ENCODE measurements at regions not wholly inside any gene's neighbourhood (a gene's known extent, or its start where the extent isn't known, plus 50 kb on each side); places are given as distances from the start of the nearest gene placed in this dataset.
A peak's percentile ranks its signal among the peaks of the same experiment; 100 is the strongest.

- Histone ChIP-seq H3K27ac (no peak overlapping the region), H3K4me2 (no peak overlapping the region), H3K4me3 (no peak overlapping the region), H3K9me3 (ENCODE audit: low read depth) (no peaks in the 10 kb centered on the region), H3K9me2 (replicated peaks; ENCODE audit: insufficient read depth) (no peaks in the 10 kb centered on the region), H4K20me1 (ENCODE audit: insufficient read depth, poor library complexity, severe bottlenecking) (no peaks in the 10 kb centered on the region), H3K79me2 (no peaks in the 10 kb centered on the region), H3K27me3 (no peaks in the 10 kb centered on the region), H3K4me1 (ENCODE audit: insufficient read depth) (no peaks in the 10 kb centered on the region), H2AFZ (no peak overlapping the region), H3K36me3 (replicated peaks; ENCODE audit: insufficient read depth, low read depth) (no peaks in the 10 kb centered on the region)
- WGBS (ENCODE audit: low lambda C conversion rate, missing lambda C conversion rate): 79% methylated on average over 1 of the region's 1 CpG
- TF ChIP-seq CTCF (IDR thresholded peaks at IDR 0.05; ENCODE audit: poor library complexity) (no peak), EZH2 (IDR thresholded peaks at IDR 0.05; ENCODE audit: borderline replicate concordance) (no peak), EZH2phosphoT487 (IDR thresholded peaks at IDR 0.05; ENCODE audit: low read depth, severe bottlenecking, unreplicated experiment) (no peak)
- no peak for DNase-seq (ENCODE audit: low spot score)
Measured at GRCh38 chr3:27930052-27930602, 208.0 kb upstream of the EOMES start.

GRCh38 chr3:27935492-27935891 is 213.4 kb upstream of the EOMES start:
- no peaks in the 10 kb centered on the region for H3K9me3 ChIP-seq (ENCODE audit: low read depth)
- H3K27ac ChIP-seq: no peak overlapping the region
- no peaks in the 10 kb centered on the region for H3K36me3 ChIP-seq (replicated peaks; ENCODE audit: insufficient read depth, low read depth)
- no peaks in the 10 kb centered on the region for H3K9me2 ChIP-seq (replicated peaks; ENCODE audit: insufficient read depth)
- no peak overlapping the region for H2AFZ ChIP-seq
- no peak overlapping the region for H3K4me2 ChIP-seq
- no peak overlapping the region for H3K4me3 ChIP-seq
- TF ChIP-seq EZH2 (IDR thresholded peaks at IDR 0.05; ENCODE audit: borderline replicate concordance): no peak
- TF ChIP-seq CTCF (IDR thresholded peaks at IDR 0.05; ENCODE audit: poor library complexity): no peak
- no peak for TF ChIP-seq EZH2phosphoT487 (IDR thresholded peaks at IDR 0.05; ENCODE audit: low read depth, severe bottlenecking, unreplicated experiment)
- H4K20me1 ChIP-seq (ENCODE audit: insufficient read depth, poor library complexity, severe bottlenecking): no peaks in the 10 kb centered on the region
- H3K4me1 ChIP-seq (ENCODE audit: insufficient read depth): no peaks in the 10 kb centered on the region
- WGBS (ENCODE audit: low lambda C conversion rate, missing lambda C conversion rate): 93% methylated on average over 2 of the region's 2 CpGs
- no peaks in the 10 kb centered on the region for H3K79me2 ChIP-seq
- no peak for DNase-seq (ENCODE audit: low spot score)
- no peaks in the 10 kb centered on the region for H3K27me3 ChIP-seq

GRCh38 chr3:27939521-27939920 is 217.4 kb upstream of the EOMES start:
- no peaks in the 10 kb centered on the region for H3K9me3 ChIP-seq (ENCODE audit: low read depth)
- no peak overlapping the region for H3K4me2 ChIP-seq
- no peak overlapping the region for H3K4me3 ChIP-seq
- no peaks in the 10 kb centered on the region for H3K79me2 ChIP-seq
- no peaks in the 10 kb centered on the region for H3K27me3 ChIP-seq
- no peaks in the 10 kb centered on the region for H4K20me1 ChIP-seq (ENCODE audit: insufficient read depth, poor library complexity, severe bottlenecking)
- TF ChIP-seq EZH2phosphoT487 (IDR thresholded peaks at IDR 0.05; ENCODE audit: low read depth, severe bottlenecking, unreplicated experiment) (no peak), CTCF (IDR thresholded peaks at IDR 0.05; ENCODE audit: poor library complexity) (no peak), EZH2 (IDR thresholded peaks at IDR 0.05; ENCODE audit: borderline replicate concordance) (no peak)
- no peak overlapping the region for H3K27ac ChIP-seq
- H2AFZ ChIP-seq: no peak overlapping the region
- no peaks in the 10 kb centered on the region for H3K9me2 ChIP-seq (replicated peaks; ENCODE audit: insufficient read depth)
- no peak for DNase-seq (ENCODE audit: low spot score)
- no peaks in the 10 kb centered on the region for H3K4me1 ChIP-seq (ENCODE audit: insufficient read depth)
- no peaks in the 10 kb centered on the region for H3K36me3 ChIP-seq (replicated peaks; ENCODE audit: insufficient read depth, low read depth)

GRCh38 chr3:27939940-27940339 is 217.8 kb upstream of the EOMES start:
- H3K27ac ChIP-seq: no peak overlapping the region
- 37% methylated on average over 5 of the region's 5 CpGs for WGBS (ENCODE audit: low lambda C conversion rate, missing lambda C conversion rate)
- no peaks in the 10 kb centered on the region for H3K36me3 ChIP-seq (replicated peaks; ENCODE audit: insufficient read depth, low read depth)
- no peaks in the 10 kb centered on the region for H3K79me2 ChIP-seq
- H2AFZ ChIP-seq: no peak overlapping the region
- H3K9me3 ChIP-seq (ENCODE audit: low read depth): no peaks in the 10 kb centered on the region
- DNase-seq (ENCODE audit: low spot score): peak; percentile 47
- no peak overlapping the region for H3K4me3 ChIP-seq
- no peaks in the 10 kb centered on the region for H3K4me1 ChIP-seq (ENCODE audit: insufficient read depth)
- no peaks in the 10 kb centered on the region for H4K20me1 ChIP-seq (ENCODE audit: insufficient read depth, poor library complexity, severe bottlenecking)
- H3K27me3 ChIP-seq: no peaks in the 10 kb centered on the region
- TF ChIP-seq CTCF (IDR thresholded peaks at IDR 0.05; ENCODE audit: poor library complexity) (no peak), EZH2 (IDR thresholded peaks at IDR 0.05; ENCODE audit: borderline replicate concordance) (no peak), EZH2phosphoT487 (IDR thresholded peaks at IDR 0.05; ENCODE audit: low read depth, severe bottlenecking, unreplicated experiment) (no peak)
- H3K4me2 ChIP-seq: no peak overlapping the region
- H3K9me2 ChIP-seq (replicated peaks; ENCODE audit: insufficient read depth): no peaks in the 10 kb centered on the region

Measured in hepatocyte (in vitro differentiated cells).